GM19395 (cell line): ENCODE measurements at regions not wholly inside any gene's neighbourhood (a gene's known extent, or its start where the extent isn't known, plus 50 kb on each side); places are given as distances from the start of the nearest gene placed in this dataset.
"Not testable (repeated sequence)": the region's sequence is repeated elsewhere in the genome, so short reads cannot be mapped to it uniquely, and the experiment has no call there.

Source experiments
- ATAC-seq: cut with Tn5 transposase; IDR thresholded peaks from one replicate; pipeline ENCODE4 v1.9.1; 2021; ENCODE audit warnings: mild to moderate bottlenecking, moderate library complexity; ENCODE audit not compliant: unreplicated experiment

DNA sequence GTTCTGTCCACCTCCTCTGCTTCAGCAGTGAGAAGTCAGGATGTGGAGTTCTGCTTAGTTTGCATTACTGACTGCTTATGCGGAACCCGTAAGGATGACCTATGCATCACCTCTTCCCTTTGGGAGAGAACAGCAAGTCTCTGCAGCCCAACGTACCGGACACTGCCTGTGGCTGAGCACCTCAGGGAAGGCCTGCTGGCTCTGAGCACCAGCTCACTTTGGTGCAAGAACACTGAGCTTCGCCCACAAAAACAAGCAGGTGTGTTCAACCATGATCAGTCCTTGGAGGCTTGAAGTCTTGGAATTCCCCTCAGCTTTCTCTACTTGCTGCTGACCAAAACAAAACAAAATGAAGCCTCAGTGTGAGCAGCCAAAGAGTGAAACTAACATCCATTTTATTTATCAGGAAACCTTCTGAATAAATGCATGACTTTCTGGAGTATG, 52.7 kb upstream of the NCK2 start:
- ATAC-seq = no peak

DNA sequence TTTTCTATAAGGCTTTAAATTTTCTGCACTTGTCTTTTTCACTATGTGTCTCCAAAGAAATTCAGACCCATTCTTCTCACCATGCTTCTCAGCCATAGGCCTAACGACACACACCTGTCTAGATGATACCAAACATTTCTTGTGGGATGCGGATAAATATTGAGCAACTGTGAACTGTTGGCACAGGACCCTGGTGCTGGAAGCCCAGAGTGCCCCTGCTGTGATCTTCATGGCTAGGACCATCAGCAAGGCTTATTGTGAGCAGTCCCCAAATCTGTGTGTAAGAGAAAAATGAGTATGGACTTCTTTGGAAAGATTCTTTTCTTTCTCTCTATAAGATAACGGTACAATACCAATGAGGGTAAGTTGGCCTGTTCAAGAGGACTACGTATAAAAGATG, 54.1 kb upstream of the NCK2 start:
- ATAC-seq = no peak

DNA sequence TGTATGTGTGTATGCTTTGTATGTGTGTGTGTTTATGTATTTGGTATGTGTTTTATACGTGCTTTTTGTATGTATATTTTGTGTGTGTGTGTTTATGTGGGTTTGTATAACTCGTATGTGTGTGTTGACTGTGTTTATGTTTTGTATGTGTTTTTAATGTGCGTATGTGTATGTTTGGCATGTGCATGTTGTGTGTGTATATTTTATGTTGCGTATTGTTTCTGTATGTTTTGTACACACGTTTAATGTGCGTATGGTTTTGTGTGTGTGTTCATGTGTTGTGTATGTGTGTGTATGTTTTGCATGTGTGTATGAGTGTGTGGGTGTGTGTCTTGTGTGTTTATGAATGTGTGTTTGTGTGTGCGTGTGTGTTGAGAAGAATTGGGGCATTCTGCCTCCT, 55.2 kb upstream of the NCK2 start:
- no peak for ATAC-seq

DNA sequence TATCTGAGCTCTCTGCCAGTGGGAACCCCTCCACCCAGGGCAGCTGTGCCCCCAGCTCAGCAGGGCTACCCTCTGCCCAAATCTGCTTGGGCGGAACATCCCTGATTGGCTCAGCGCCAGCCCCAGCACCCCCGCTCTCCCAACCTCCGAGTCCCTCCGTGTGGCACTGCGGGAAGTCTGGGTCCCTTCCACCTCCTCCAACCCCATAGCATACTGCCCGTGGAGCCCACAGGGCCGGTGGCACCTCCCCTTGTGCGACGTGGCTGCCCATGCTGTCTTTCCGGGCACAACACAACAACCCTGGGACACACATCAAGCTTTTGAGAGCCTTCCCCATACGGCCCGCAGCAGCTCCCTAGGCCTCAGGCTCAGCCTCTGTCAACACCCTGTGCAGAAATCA, 55.8 kb upstream of the NCK2 start:
- ATAC-seq = no peak

DNA sequence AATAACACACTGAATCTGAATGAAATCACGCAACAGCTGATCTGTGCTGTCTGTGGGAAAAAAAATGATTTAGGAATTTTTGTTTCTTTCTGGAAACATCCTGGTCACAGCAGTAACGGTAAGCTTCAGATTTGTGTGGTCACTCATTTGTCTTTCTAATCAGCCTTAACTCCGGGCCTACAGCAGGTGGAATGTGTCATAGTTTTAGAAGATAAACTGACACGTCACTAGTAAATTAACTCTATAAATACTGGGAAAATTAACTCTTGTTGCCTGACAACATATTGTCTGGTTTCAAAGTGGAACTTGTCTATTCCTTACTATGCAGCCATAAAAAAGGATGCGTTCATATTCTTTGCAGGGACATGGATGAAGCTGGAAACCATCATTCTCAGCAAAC, 58.1 kb upstream of the NCK2 start:
- no peak for ATAC-seq

DNA sequence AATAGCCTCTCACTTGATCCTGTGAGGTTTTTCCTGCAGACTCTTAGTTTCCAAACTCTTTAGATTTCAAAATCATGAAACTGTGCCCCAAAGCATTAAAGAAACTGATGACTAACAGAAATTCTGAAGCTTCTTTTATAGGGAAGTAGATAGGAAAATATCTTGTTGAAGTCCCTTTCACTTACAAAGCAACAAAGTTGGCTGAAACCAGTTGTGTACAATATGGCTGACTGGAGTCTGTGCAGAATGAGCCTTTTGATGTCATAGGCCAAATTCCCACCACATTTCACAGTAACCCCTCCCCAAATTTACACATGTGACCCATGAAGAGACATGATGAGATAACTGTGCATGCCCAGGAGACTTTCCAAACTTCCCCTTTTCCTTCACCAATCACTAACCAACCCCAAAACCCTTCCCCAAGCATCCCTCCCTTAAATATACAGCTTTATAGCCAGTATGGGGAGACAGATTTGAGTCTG, 61.7 kb upstream of the NCK2 start:
- ATAC-seq = no peak

DNA sequence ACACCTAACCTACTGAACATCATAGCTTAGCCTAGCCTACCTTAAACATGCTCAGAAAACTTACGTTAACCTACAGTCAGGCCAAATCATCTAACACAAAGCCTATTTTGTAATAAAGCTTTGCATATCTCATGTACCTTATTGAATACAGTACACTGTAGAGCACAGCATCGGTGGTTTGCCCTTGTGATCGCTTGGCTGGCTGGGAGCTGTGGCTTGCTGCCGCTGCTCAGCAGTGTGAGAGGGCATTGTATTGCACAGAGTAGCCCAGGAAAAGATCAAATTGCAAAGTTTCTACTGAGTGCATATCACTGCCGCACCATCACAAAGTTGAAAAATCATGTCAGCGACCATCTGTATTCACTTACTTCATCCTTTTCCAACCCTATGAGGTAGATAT, 62.3 kb upstream of the NCK2 start:
- no peak for ATAC-seq

DNA sequence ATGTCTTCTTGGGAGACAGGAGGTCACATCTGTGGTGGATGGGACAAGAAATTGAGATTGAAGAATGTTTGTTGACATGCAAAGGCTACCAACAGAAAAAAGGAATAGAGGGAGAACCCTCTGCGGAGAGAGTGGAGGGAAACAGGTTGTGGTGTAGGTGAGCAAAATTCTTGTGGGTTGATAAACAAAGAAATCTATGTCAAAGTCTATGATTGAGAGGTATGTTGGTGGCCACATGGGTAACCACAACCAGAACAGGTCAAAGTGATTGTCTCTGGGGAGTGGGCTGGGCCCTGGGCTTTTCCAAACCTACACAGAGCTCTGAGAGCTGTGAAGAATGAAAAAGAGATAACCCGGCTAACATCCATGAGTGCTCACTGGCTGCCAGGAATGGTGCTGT, 62.8 kb upstream of the NCK2 start:
- ATAC-seq = no peak

DNA sequence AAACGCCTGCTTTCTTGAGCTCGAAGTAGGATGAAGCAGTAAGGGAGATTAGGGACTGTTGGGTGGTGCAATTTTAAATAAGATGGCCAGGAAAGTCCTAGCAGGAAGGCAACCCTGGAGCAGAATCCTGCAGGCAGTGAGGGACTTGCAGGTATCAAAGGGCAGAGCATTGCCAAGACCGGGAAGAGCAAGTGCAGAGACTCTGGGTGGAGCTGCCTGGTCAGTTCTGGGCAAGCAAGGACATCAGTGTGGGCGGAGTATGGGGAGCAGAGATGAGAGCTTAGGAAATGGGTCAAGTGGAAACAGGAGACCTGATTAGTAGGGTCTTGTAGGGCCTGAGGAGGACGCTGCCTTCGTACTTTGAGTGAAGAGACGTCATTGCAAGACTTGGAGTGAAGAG, 64.4 kb upstream of the NCK2 start:
- no peak for ATAC-seq

DNA sequence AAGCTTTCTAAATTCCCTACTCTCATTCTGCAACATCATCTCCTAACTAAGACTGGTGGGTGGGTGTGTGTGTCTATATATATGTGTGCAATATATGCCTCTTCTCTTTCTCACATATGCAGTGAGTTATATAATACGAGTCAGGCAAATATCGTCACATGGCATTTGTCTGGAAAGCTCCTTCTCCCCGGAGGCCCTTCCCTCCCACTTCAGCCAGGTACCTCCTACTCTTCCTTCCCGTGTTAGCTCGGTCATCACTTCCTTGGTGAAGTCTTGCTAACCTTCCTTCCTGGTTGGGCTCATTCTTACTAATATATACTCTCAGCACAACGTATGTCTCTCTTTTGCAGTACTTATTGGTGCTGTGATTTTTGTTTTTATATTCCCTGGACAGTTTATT, 66.4 kb upstream of the NCK2 start:
- no peak for ATAC-seq

DNA sequence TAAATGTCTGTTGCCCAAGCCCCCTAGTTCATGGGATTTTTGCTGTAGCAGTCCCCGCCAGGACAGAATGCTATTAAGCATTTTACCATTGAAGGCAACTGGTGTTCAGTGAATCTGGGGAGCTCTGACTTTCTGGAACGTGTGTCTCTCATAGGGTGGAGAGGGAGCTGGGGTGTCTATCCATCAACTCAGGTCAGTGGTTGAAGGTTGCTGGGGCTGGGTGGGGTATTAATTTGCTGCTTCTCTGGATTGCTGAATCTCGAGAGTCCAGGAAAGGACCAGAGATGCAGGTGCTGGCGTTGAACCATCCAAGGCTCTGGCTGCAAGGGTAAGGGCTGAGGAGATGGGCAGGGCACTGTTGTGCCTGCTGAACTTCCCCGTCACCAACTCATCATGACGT, 66.8 kb upstream of the NCK2 start:
- no peak for ATAC-seq

DNA sequence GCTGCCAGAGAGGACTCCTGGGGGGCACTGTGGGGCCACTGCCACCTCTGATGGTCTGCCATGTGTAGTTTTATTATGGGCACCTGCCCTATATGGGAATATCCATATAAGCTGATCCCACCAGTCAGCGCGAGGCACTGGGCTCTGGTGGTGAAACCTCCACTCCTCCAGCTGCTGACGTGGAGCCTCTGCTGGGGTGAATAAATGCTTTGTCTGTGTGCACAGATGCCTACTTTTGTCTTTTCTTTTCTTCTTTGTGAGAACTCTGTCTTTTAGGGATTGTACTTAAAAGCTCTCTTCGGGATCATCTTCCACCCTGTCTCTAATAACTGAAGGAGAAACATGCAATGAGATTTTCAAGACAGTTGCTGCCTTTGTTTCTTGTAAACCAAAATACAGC, 68.9 kb upstream of the NCK2 start:
- no peak for ATAC-seq

DNA sequence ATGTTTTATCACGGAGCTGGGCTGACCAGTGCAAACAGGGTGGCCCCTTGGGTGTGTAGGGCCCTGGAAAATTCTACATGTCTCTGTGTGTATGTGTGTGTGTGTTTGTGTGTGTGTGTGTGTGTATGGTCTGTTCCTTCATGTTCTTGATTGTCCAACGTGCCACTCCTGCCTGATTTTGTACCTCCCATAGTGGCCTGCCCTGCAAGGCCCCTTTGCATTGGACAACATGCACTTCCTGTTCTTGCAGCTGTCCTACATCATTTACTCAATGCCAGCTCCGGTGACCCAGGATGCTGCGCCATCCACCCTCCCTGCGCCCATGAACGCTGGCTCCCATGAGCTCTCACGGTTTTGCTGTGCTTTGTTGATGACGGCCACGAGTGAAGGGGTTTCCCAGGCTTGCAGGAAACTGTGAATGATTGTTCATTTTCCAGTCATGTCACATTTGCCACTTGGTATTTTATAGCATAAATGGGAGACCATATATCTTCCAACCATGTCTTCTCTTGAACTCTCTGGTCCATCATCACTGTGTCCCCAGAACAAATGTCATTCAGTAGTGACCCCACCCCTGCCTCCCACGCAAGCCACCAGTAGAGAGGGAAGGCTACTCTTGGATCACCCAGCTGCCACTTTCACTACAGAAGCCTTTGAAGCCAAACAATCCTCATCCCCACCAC, 69.7 kb upstream of the NCK2 start:
- ATAC-seq = no peak

DNA sequence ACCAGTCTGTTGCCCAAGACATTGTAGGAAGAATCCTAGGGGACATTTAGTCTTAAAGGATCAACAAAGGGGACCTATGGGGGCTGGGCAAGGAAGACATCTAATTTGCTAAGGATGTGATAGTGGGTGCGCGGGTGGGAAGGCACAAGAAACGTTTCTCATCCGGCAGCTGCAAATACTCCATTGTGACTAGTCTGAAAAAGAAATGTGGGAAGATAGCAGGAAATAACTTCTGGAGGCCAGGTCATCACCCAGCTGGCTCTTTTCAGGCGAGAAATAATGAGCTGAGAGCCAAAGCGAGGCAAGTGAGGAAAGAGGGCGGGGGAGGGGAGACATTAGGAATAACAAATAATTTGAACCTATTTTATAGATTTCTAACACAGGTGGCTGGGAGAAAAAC, 70.3 kb upstream of the NCK2 start:
- ATAC-seq = no peak

DNA sequence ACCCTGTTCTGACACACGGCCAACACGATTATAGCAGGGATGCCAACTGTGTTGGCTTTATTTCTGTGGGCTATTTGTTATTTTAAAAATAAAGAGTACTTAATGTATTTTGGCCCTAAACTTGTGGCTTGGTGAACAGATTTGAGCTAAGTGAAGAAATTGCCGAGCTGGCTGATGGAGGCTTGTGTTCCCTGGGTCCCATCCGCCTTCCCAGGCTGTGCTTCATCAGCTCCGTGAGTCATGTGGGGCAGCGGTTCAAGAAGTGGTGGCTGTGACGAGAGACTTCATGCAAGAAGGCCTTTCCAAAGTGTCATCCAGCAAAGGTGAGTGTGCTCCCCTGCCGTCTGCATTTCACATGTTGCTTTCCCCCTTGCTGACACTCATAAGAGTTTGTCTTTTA, 73.6 kb upstream of the NCK2 start:
- ATAC-seq = no peak

DNA sequence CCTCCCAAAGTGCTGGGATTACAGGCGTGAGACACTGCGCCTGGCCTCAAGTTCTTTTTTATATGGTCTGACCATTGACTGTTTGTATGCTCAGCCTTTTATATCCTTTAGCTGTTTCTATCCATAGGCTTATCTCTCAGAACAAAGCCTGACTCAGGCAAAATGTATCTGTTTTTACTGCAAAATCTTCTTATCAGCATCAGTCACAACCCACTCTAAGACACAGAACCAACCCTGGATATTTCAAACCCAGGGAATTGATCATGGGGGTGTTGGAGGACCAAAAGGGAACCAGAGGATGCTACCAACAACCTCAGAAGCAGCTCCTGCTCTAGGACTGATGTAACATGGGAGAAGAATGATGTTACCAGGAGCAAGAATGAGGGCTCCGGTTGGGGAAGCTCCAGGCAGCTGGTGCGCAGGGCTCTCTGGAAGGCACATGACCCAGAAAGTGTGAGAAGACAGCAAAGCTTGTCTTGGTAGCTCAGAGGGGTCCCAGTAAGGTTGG, 75.3 kb upstream of the NCK2 start:
- no peak for ATAC-seq

DNA sequence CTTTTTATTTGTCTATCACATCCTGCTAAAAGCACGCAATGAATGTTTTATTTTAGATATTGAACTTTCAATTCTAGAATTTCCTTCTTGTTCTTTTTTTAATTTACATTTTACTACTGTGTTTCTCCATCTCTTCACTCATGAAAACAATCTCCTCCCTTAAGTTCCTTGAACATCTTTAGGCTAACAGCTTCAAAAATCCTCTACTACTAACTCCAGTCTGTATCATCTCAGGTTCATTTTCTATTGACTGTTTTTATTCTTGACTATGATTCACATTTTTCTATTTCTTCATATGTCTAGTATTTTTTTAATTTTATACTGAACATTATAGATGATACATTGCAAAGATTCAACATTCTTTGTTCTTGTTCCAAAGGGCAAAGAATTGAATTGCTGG, 79.2 kb upstream of the NCK2 start:
- ATAC-seq = no peak

DNA sequence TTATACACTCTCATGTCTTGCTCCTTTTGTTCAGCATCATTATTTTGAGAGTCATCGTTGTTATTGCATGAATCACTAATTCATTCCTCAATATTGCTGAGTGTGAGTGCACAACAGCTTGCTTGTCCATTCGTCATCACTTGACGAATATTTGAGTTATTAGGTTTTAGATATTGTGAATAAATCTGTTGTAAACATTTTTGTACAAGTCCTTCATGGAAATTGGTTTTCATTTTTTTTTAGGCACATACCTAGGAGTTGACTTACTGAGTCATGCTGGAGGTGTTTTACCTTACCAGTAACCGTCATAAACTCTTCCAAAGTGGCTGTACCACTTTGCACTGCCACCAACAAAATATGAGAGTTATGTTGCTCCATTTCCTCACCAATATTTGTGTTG, 84.2 kb upstream of the NCK2 start:
- no peak for ATAC-seq

DNA sequence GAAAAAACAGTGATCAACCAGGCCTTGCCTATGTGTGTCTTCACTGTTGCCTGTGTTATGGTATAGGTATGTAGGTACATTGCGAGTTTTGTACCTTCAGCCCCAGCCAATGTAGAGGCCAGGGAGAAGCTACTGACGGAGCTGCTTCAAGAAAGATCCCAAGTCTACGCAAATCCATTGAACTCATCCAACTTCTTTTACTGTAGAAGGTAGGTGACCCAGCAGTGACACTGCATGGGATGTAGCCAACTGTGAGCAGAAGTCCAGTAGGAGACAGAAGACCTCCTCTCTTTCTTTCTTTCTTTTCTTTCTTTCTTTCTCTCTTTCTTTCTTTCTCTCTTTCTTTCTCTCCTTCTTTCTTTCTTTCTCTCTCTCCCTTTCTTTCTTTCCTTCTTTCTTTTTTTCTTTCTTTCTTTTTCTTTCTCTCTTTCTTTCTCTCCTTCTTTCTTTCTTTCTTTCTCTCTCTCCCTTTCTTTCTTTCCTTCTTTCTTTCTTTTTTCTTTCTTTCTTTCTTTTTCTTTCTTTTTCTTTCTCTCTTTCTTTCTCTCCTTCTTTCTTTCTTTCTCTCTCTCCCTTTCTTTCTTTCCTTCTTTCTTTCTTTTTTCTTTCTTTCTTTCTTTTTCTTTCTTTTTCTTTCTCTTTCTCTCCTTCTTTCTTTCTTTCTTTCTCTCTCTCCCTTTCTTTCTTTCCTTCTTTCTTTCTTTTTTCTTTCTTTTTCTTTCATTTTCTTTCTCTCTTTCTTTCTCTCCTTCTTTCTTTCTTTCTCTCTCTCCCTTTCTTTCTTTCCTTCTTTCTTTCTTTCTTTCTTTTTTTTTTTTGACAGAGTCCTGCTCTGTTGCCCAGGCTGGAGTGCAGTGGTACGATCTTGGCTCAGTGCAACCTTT, 88.7 kb upstream of the NCK2 start:
- ATAC-seq = not testable (repeated sequence)

DNA sequence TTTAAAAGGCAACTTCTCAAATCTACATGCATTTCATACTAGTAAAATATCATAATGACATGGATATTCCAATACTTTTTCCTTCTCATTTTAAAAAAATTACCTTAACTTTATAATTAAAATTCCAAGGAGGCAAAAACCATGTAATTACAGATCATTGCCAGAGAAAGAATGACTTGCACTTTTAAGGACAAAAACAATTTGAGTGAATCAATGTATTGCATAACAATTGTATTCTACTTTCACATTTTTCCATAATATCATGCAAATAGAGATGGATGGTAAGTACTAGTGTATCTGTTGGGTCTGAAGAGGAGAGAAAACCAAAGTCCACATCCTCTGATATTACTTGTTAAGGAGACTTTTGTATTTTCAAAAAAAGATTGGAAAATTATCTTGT, 89.5 kb upstream of the NCK2 start:
- ATAC-seq = no peak

DNA sequence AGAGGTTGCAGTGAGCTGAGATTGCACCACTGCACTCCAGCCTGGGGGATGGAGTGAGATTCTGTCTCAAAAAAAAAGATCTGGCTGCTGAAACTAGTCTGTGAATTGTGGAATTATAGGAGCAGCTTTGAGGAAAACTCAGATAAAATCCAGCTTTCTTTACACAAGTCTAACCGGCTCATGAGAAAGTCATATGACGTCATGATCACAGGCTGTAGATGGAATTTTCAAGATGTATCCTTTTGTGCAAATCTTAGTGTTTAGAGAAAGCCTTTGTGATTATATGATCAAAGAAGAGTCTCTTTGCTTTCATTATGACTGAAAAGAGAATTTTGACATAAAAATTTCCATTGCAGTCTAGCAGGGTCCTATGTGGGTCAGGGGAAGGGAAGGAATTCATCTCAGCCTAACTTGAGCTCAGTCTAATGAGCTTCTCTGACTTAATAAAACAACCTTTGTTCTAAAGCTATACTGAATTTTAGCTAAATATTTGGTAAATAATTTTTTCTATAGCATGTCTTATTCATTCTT, 90.2 kb upstream of the NCK2 start:
- ATAC-seq = no peak

DNA sequence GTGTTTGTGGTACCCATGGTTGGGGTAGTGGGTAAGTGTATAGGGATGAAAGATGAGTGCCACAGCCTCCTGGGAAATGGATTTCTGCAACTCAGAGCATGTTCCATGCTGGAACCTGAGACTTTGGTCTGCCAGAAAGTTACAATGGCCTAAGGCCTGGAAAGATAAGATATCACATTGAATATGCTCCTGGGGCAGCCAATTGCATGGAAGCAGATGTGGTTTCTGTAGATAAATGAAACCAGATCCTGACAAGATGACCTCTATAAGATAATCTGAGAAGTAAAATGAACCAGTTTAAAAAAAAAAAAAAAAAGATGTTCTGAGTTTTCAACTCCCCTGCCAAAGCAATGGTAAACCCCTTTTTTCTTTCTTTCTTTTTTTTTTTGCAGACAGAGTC, 91.4 kb upstream of the NCK2 start:
- ATAC-seq = no peak
